Activated CD4-positive, alpha-beta T cell treated with anti-CD3 and anti-CD28 coated beads, Interleukin-2, amount 50 U/mL, for 4 hours (primary cell): ENCODE measurements at regions not wholly inside any gene's neighbourhood (a gene's known extent, or its start where the extent isn't known, plus 50 kb on each side); places are given as distances from the start of the nearest gene placed in this dataset.
"Not testable (repeated sequence)": the region's sequence is repeated elsewhere in the genome, so short reads cannot be mapped to it uniquely, and the experiment has no call there.

Source experiments
- DNase-seq, 2 experiments: peaks; one replicate each; pipeline ENCODE4 v3.0.0-alpha.2; 2020

DNA sequence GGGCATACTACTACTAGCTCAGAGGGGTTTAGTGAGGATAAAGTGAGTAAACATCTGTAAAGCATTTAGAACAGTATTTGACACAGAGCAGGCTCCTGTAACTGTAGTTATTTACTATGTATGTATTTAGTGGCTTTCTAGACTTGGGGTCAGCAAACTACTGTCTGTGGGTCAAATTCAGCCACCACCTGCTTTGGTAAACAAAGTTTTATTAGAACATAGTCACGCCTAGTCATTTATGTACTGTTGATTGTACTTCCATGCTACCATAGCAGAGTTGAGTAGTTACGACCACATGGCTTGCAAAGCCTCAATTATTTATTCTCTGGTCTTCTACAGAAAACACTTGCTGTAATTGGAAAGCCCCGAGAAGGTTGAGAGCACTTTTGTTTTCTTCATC is 248.5 kb upstream of the PLPP4 start:
- DNase-seq = no peak

DNA sequence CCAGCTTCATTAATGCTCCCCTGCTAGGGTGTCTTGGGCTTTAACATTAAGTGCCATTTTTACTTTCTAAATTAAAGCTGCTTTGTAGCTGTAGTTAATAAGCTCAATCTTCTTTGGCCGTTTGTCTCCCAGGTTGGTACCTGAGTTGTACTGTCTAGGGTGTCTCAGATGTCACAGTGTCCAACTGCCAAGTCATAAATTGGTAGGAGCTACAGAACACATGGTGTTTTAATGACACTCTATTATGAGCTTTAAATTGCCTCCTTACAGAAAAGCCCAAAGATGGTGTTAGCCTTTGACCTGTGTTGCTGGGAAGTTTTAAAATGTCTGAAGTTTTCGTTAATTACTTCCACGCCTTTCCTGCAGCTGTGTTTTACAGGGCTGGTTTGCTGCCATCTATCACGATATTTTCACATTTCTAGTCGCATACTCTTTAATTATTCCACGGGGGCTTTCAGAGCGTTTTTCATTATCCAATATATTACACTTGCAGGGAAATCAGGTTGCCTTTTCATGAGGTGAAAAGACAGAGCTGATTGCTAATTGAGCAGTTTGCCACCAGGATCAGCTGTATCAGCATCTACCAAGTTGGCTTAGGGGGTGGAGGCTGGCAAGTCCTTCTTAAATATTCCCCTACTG is 247.8 kb upstream of the PLPP4 start:
- no peak for DNase-seq

- DNase-seq = no peak
Measured at GRCh38 chr10:120212275-120212674, 244.8 kb upstream of the PLPP4 start.

DNA sequence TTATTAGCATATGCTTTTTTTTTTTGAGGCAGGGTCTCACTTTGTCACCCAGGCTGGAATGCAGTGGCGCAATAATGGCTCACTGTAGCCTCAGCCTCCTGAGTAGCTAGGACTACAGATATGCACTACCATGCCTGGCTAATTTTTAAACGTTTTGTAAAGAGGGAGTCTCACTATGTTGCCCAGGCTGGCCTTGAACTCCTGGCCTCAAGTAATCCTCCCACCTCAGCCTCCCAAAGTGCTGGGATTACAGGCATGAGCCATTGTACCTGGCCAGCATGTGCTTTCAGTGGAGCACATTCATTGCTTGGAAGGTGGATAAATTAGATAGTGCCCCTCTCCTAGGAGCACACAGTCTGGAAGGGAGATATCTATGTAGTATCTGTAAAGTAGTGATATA is 243.7 kb upstream of the PLPP4 start:
- DNase-seq = not testable (repeated sequence)

DNA sequence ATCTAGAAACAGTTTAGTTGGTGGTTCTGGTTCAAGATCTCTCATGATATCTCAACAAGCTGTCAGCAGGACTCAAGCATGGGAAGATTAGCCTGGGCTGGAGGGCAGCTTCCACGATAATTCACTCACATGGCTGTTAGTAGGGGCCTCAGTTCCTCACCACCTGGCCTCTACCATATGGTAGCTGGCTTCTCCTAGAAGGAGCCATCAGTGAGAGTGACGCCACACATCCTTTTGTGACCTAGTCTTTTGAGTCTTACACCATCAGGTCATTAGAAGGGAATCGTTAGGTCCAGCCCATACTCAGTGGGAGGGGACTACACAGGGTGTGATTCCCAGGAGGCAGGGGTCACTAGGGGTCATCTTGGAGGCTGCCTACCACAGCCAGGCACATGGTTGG is 239.3 kb upstream of the PLPP4 start:
- no peak for DNase-seq

- no peak for DNase-seq
Measured at GRCh38 chr10:120221873-120222485, 235.0 kb upstream of the PLPP4 start.

- DNase-seq = no peak
Measured at GRCh38 chr10:120229641-120230040, 227.4 kb upstream of the PLPP4 start.

DNA sequence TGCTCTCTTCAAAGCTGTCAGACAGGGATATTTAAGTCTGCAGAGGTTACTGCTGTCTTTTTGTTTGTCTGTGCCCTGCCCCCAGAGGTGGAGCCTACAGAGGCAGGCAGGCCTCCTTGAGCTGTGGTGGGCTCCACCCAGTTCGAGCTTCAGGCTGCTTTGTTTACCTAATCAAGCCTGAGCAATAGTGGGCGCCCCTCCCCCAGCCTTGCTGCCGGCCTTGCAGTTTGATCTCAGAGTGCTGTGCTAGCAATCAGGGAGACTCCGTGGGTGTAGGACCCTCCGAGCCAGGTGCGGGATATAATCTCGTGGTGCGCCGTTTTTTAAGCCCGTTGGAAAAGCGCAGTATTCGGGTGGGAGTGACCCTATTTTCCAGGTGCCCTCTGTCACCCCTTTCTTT is 217.3 kb upstream of the PLPP4 start:
- not testable (repeated sequence) for DNase-seq

DNA sequence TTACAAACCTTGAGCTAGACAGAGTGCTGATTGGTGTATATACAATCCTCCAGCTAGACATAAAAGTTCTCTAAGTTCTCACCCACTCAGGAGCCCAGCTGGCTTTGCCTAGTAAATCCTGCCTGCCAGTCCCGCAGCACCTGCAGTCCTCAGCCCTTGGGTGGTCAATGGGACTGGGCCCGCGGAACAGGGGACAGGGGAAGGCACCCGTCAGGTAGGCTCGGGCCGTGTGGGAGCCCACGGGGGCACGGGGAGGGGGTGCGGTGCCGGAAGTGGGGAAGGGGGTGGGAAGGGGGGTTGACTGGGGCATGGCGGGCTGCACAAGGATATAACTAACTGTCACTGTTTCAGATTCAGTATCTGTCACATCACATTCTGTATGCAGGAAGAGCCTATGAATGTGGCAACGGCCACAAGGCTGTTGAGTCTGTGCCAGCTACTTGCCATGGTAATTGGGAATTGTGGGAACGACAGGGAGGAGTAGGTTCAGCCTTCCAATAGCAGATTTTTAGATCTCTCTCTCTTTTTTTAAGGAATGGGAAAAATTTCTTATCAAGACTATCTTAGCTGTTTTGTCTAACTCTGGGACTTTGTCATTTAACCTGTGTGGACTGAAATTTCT is 205.1 kb upstream of the PLPP4 start:
- no peak for DNase-seq

GRCh38 chr10:120253131-120253530 is 203.9 kb upstream of the PLPP4 start:
- DNase-seq = no peak

- DNase-seq = no peak
Measured at GRCh38 chr10:120260456-120260855, 196.6 kb upstream of the PLPP4 start.

GRCh38 chr10:120262857-120263547 is 194.0 kb upstream of the PLPP4 start:
- DNase-seq = no peak

DNA sequence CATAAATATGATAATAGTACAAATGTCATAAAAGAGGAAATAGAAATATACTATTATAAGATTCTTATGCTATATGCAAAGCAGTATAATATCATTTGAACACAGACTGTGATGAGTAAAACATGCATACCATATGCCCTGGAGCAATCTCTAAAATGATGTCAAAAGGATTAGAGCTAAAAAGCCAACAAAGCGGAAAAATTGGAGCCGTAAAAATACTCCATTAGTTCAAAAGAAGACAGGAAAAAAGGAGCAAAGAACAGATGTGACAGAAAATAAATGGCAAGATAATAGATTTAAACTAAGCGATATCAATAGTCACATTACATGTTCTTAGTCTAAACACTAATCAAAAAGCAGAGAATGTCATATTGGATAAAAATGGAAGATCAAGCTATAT is 191.0 kb upstream of the PLPP4 start:
- DNase-seq = no peak

DNA sequence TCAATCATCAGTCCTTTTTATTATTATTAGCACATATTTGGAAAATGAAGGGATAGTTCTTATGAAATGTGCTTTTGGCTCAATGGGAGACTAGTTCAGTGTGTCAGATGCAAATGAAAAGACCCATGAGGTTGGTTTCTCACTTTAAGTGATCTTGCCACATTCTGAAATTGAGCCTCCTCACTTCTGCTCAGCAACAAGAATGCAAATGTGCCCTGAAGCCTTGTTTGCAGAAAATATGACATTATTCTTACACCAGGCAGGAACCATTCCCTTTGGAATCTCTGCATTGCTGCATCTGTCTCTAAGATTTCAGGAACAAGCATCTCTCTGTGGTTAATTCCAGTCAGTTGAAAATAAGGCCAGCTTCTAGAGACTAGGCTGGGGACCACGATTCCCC is 186.1 kb upstream of the PLPP4 start:
- DNase-seq = no peak

DNA sequence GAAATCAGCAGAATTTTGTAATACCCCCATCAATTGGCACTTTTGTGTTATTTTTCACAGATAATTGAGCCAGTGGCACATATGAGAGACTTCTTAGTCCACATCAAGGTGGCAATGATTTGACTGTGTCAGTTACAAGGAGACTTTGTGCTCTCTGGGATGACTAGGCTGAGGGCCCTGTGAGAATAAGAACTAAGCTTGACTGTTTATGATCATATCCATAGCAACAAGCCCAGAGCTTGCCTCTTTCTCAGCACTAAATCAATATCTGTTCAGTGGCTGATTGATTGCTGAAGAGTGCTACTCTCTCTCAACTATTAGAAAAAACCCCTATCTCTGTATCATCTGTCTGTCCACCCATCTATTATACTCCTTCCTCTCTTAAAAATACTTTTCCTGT is 185.3 kb upstream of the PLPP4 start:
- no peak for DNase-seq

- DNase-seq = no peak
Measured at GRCh38 chr10:120272350-120272749, 184.7 kb upstream of the PLPP4 start.

- DNase-seq = no peak
Measured at GRCh38 chr10:120278069-120278468, 179.0 kb upstream of the PLPP4 start.

DNA sequence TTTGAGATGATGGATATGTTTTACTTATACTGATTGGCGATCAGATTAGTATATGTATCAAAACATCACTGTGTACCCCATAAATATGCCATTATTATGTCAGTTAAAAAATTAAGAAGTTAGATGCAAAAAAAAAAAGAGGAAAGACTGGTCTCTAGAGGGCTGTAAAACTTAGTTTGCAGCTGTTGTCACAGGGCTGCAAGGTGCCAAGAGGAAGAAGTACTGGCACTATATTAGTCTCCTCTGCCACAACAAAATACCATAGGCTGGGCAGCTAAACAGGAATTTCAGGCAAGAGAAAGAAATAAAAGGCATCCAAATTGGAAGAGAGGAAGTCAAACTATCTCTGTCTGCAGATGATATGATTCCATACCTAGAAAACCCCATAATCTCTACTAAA is 177.8 kb upstream of the PLPP4 start:
- no peak for DNase-seq

- no peak for DNase-seq
Measured at GRCh38 chr10:120282421-120282820, 174.6 kb upstream of the PLPP4 start.

DNA sequence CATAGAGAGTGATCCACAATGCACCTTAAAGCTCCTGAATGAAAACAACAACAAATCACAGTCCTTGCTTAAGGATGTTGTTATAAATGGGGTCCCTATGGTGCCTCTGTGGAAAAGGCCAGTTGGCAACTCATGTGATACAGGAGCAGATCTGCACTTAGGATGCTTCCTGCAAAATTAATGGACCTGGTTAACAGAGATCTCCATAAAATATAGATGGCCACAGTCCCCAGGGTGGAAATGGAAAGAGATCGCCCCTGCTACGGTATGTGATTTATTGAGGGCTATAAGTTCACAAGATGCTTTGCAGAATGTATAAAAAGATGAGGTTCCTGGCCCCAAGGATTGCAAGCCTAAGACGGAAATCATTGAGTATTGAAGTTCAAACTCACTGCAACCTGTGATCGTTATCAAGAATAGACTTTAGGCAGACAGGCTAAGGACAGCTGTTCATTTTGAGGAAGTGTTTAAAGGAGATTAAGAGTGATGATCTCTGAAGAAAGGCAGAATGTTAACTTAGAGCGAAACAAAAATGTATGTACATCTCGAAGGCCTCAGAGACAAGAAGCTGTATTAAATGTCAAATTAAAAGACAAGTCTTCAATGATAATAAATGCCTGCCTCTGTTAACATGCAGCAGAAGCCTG is 174.1 kb upstream of the PLPP4 start:
- DNase-seq = no peak

DNA sequence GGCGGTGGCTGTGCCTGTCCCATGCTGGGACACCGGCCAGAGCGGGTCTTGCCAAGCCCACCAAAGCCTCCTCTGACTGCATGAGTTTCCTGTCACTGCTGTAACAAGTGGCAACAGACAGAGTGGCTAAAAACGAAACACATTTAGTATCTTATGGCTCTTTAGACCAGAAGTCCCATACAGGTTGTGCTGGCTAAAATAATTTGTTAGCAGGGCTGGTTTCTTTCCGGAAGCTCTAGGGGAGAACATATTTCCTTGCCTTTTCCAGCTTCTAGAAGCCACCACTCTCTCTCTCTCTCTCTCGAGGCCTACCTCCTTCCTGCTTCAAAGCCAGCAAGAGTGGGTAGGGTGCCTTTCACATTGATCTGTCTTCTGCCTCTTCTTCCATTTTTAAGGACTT is 171.6 kb upstream of the PLPP4 start:
- DNase-seq = no peak

DNA sequence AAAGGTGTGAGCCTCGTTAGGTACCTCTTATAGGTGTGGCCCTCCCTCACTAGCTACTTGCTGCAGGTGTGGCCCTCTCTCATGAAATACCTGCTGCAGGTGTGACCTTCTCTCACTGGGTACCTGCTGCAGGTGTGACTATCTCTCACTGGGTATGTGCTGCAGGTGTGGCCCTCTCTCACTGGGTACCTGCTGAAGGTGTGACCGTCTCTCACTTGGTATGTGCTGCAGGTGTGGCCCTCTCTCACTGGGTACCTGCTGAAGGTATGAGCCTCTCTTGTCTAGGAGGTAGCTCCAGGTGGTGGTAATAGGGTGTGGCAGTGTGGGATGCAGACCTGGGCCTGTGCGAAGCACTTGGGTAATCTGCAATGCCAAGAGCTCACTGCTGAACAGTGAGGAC is 170.7 kb upstream of the PLPP4 start:
- DNase-seq = no peak

GRCh38 chr10:120300513-120300912 is 156.5 kb upstream of the PLPP4 start:
- no peak for DNase-seq

- no peak for DNase-seq
Measured at GRCh38 chr10:120308589-120308988, 148.4 kb upstream of the PLPP4 start.
